ENCODE measurements at regions not wholly inside any gene's neighbourhood (a gene's known extent, or its start where the extent isn't known, plus 50 kb on each side); places are given as distances from the start of the nearest gene placed in this dataset.

DNA sequence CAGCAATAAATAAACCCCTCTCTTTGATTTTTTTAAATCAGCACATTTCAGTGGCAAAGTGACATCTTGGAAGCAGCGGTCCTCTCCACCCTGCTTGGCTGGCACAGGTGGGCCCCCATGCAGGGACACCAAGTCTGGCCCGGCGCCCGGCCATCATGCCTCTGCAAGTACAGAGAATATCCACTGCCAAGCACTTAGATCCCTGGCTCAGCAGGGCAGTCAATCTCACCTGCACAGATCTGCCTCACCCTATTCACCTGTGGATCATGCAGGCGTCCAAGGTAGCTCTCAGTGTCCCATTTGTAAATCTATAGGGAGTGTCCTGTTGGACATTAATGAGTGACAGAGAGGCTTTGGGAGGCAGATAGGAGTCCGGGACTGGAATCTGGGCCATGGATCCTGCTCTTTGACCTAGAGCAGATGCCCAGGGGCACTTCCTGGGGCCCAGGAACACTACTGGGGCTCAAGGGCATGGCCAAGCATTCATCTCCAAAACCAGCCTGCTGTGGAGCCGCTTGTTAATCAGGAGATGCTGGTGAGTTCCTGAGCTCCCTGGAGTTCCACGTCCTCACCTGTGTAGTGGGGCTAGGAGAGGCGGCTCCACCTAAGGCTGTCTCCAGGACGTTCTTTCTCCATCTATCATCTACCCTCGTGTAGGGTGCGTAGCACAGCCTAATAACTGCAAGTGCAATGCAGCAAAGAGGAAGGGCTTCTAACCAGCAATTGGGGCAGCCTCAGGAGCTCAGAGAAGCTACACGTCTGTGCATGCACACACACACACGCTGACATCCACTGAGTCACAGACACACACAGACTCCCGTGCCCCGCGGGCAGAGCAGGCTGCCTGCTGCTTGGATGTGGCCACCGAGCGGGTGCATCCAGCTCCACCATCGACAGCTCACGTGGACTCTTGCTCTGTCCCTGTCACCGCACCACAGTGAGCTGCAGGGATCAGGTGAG, 123.6 kb downstream of the OAT start:
- no peak overlapping the region for H3K27ac Mint-ChIP-seq (ENCODE audit: unreplicated experiment)
- DNase-seq: no peak

DNA sequence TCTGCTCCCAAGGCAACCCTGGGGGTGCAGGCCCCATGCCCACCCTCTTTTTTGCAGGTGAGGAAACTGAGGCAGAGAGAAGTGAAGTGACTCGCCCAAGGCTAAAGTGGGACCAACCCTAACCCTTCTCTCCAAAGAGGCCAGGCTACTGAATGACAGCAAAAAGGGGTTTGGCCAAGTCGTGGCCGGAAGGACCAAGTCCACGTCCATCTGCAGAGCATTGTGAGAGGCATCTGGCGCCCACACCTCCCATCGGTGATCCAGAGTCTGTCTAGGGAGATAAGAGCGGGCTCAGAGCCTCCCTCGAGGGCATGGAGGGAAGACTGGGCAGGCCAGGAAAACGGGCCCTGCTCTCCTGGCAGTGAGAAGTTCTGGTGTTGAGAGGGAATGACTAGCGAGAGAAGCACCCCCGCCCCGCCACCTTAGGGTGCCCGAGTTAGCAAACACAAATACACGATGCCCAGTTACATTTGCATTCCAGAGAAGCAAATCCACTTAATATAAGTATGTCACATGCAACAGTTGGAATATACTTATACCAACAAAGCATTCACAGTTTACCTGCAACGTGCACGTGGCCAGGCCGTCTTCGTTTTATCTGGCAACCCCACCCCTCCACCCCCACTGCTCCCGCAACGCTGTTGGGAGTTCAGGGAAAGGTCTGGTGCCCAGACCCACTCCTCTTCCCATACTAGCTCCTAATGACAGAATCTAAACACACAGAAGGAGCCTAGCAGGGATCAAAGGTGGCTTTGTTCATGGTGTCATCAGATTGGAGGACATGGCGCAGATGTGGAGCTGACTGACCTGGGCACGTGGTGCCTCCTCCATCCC, 124.9 kb downstream of the OAT start:
- Mint-ChIP-seq H3K36me3 (ENCODE audit: insufficient read depth, unreplicated experiment) (no peaks in the 10 kb centered on the region), H3K4me3 (ENCODE audit: low read depth, unreplicated experiment) (no peak overlapping the region), H3K27ac (ENCODE audit: unreplicated experiment) (no peak overlapping the region), H3K4me1 (ENCODE audit: low read depth, unreplicated experiment) (no peaks in the 10 kb centered on the region), H3K27me3 (ENCODE audit: unreplicated experiment) (peaks cover 13% of the 10 kb centered on the region), H3K9me3 (ENCODE audit: low read depth, unreplicated experiment) (no peaks in the 10 kb centered on the region)
- TF ChIP-seq, protein P1, sequence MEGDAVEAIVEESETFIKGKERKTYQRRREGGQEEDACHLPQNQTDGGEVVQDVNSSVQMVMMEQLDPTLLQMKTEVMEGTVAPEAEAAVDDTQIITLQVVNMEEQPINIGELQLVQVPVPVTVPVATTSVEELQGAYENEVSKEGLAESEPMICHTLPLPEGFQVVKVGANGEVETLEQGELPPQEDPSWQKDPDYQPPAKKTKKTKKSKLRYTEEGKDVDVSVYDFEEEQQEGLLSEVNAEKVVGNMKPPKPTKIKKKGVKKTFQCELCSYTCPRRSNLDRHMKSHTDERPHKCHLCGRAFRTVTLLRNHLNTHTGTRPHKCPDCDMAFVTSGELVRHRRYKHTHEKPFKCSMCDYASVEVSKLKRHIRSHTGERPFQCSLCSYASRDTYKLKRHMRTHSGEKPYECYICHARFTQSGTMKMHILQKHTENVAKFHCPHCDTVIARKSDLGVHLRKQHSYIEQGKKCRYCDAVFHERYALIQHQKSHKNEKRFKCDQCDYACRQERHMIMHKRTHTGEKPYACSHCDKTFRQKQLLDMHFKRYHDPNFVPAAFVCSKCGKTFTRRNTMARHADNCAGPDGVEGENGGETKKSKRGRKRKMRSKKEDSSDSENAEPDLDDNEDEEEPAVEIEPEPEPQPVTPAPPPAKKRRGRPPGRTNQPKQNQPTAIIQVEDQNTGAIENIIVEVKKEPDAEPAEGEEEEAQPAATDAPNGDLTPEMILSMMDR (IDR thresholded peaks at IDR 0.05; ENCODE audit: unreplicated experiment): no peak
- CTCF ChIA-PET: interaction anchor here (0.6 kb wide), 1 partner anchor 37 kb away, joined by 3 read pairs; no protein-coding TSS in a partner anchor
- no peak for DNase-seq
- no TSS peak for BruUV-seq (replicated peaks)
- intact Hi-C loops (cut with micrococcal nuclease; ENCODE audit: unreplicated experiment): no loop called here

More for the DNA sequence above, 123.6 kb downstream of the OAT start:
- no TSS peak for BruUV-seq (replicated peaks)
- no peak overlapping the region for H3K4me3 Mint-ChIP-seq (ENCODE audit: low read depth, unreplicated experiment)
- H3K4me1 Mint-ChIP-seq (ENCODE audit: low read depth, unreplicated experiment): no peaks in the 10 kb centered on the region
- intact Hi-C loops (cut with micrococcal nuclease; ENCODE audit: unreplicated experiment): no loop called here
- CTCF ChIA-PET: interaction anchor here (0.6 to 1.2 kb wide), 3 partner anchors 38 to 109 kb away, joined by 3 read pairs; no protein-coding TSS in a partner anchor
- TF ChIP-seq, protein P1 (IDR thresholded peaks at IDR 0.05; ENCODE audit: unreplicated experiment): no peak
- no peaks in the 10 kb centered on the region for H3K9me3 Mint-ChIP-seq (ENCODE audit: low read depth, unreplicated experiment)
- H3K27me3 Mint-ChIP-seq (ENCODE audit: unreplicated experiment): peaks cover 14% of the 10 kb centered on the region
- H3K36me3 Mint-ChIP-seq (ENCODE audit: insufficient read depth, unreplicated experiment): no peaks in the 10 kb centered on the region

- no TSS peak for BruUV-seq (replicated peaks)
- Mint-ChIP-seq H3K9me3 (ENCODE audit: low read depth, unreplicated experiment) (no peaks in the 10 kb centered on the region), H3K27me3 (ENCODE audit: unreplicated experiment) (peaks cover 13% of the 10 kb centered on the region), H3K4me1 (ENCODE audit: low read depth, unreplicated experiment) (no peaks in the 10 kb centered on the region), H3K4me3 (ENCODE audit: low read depth, unreplicated experiment) (no peak overlapping the region), H3K36me3 (ENCODE audit: insufficient read depth, unreplicated experiment) (no peaks in the 10 kb centered on the region), H3K27ac (ENCODE audit: unreplicated experiment) (no peak overlapping the region)
- TF ChIP-seq, protein P1 (IDR thresholded peaks at IDR 0.05; ENCODE audit: unreplicated experiment): no peak
- CTCF ChIA-PET: no interaction called here
- no peak for DNase-seq
- intact Hi-C loops (cut with micrococcal nuclease; ENCODE audit: unreplicated experiment): no loop called here
Observed at GRCh38 chr10:124292911-124293615, 125.7 kb downstream of the OAT start.

Measured in Calu3 (cell line).